ENCODE measurements at regions not wholly inside any gene's neighbourhood (a gene's known extent, or its start where the extent isn't known, plus 50 kb on each side); places are given as distances from the start of the nearest gene placed in this dataset.

DNA sequence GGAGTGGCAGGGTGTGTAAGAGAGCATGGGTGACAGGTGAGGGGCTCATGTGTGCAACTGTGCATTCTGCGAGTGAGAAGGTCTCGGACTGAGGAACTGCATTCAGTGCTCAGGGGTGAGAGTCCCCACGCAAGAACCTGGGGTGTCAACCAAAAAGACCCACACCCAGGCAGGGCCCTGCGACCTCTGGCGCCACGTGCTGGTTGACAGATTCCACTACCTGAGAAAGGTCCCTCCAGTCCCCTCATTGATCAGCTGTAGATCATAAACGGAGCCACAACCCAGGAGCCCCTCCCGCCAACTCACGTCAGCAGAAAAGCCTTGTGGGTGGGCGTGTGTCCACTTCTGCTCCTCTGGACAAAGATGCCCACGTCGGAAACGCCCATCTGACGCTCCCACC is 98.7 kb downstream of the ASCL4 start:
- TF ChIP-seq POLR2AphosphoS5 (IDR thresholded peaks at IDR 0.05) (no peak), POLR2A (IDR thresholded peaks at IDR 0.05) (no peak)
- TF ChIP-seq, protein P1, sequence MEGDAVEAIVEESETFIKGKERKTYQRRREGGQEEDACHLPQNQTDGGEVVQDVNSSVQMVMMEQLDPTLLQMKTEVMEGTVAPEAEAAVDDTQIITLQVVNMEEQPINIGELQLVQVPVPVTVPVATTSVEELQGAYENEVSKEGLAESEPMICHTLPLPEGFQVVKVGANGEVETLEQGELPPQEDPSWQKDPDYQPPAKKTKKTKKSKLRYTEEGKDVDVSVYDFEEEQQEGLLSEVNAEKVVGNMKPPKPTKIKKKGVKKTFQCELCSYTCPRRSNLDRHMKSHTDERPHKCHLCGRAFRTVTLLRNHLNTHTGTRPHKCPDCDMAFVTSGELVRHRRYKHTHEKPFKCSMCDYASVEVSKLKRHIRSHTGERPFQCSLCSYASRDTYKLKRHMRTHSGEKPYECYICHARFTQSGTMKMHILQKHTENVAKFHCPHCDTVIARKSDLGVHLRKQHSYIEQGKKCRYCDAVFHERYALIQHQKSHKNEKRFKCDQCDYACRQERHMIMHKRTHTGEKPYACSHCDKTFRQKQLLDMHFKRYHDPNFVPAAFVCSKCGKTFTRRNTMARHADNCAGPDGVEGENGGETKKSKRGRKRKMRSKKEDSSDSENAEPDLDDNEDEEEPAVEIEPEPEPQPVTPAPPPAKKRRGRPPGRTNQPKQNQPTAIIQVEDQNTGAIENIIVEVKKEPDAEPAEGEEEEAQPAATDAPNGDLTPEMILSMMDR (IDR thresholded peaks at IDR 0.05), result no peak

All from upper lobe of left lung (tissue), 4 donors.